GM12865 (cell line): ENCODE measurements at regions not wholly inside any gene's neighbourhood (a gene's known extent, or its start where the extent isn't known, plus 50 kb on each side); places are given as distances from the start of the nearest gene placed in this dataset.

ENCODE experiments used
- DNase-seq: peaks from one replicate; pipeline ENCODE4 v3.0.0; 2010; ENCODE audit warnings: low read depth
- H3K4me3 ChIP-seq: 2 replicates; pipeline ENCODE4 v1.5.1; 2011; ENCODE audit warnings: mild to moderate bottlenecking, low read depth, low read length, control low read depth
- CTCF ChIP-seq: IDR thresholded peaks from 2 replicates; pipeline ENCODE4 v1.5.1; 2011; ENCODE audit warnings: low read length, control low read depth, low read depth, inconsistent platforms; ENCODE audit not compliant: insufficient read depth; ENCODE audit errors: missing control alignments

- DNase-seq: no peak
- no peak for TF ChIP-seq CTCF
- no peak overlapping the region for H3K4me3 ChIP-seq
Observed at GRCh38 chr2:43075811-43076585, 150.4 kb downstream of the ZFP36L2 start.

GRCh38 chr2:43075054-43075593, 151.3 kb downstream of the ZFP36L2 start:
- no peak for DNase-seq
- H3K4me3 ChIP-seq: no peak overlapping the region
- TF ChIP-seq CTCF: no peak

- no peak for DNase-seq
- TF ChIP-seq CTCF: no peak
Observed at GRCh38 chr2:43074592-43075053, 151.8 kb downstream of the ZFP36L2 start.

GRCh38 chr2:43074052-43074451, 152.4 kb downstream of the ZFP36L2 start:
- H3K4me3 ChIP-seq: no peak overlapping the region

More at GRCh38 chr2:43074592-43075053, 151.8 kb downstream of the ZFP36L2 start:
- no peak overlapping the region for H3K4me3 ChIP-seq

GRCh38 chr2:43073401-43073825, 153.0 kb downstream of the ZFP36L2 start:
- no peak for TF ChIP-seq CTCF
- no peak for DNase-seq
- no peak overlapping the region for H3K4me3 ChIP-seq

More at GRCh38 chr2:43074052-43074451, 152.4 kb downstream of the ZFP36L2 start:
- DNase-seq: no peak
- TF ChIP-seq CTCF: no peak

- H3K4me3 ChIP-seq: no peak overlapping the region
- DNase-seq: no peak
- TF ChIP-seq CTCF: no peak
Observed at GRCh38 chr2:43071599-43072550, 154.5 kb downstream of the ZFP36L2 start.
